Midbrain (tissue), 1 donor: ENCODE measurements at regions not wholly inside any gene's neighbourhood (a gene's known extent, or its start where the extent isn't known, plus 50 kb on each side); places are given as distances from the start of the nearest gene placed in this dataset.

ENCODE experiments used
- DNase-seq: peaks from one replicate; lab custom pipeline; 2025; lab: John Stamatoyannopoulos, UW

GRCh38 chr9:8088477-8088876, 288.9 kb upstream of the DMAC1 start:
- no peak for DNase-seq

GRCh38 chr9:8085986-8086385, 286.4 kb upstream of the DMAC1 start:
- DNase-seq = no peak

GRCh38 chr9:8078641-8079140, 279.1 kb upstream of the DMAC1 start:
- DNase-seq = no peak

GRCh38 chr9:8074713-8075286, 275.2 kb upstream of the DMAC1 start:
- no peak for DNase-seq

GRCh38 chr9:8071445-8071798, 271.8 kb upstream of the DMAC1 start:
- DNase-seq = no peak

- no peak for DNase-seq
These were observed 271.3 kb upstream of the DMAC1 start for GRCh38 chr9:8070779-8071444.

- DNase-seq = no peak
These were observed 262.9 kb upstream of the DMAC1 start for GRCh38 chr9:8062459-8062858.

- DNase-seq = no peak
These were observed 253.9 kb upstream of the DMAC1 start for GRCh38 chr9:8053501-8053900.

GRCh38 chr9:8052991-8053390, 253.4 kb upstream of the DMAC1 start:
- DNase-seq = no peak

- no peak for DNase-seq
These were observed 238.2 kb upstream of the DMAC1 start for GRCh38 chr9:8037745-8038144.

GRCh38 chr9:8036914-8037524, 237.4 kb upstream of the DMAC1 start:
- no peak for DNase-seq

- no peak for DNase-seq
These were observed 234.2 kb upstream of the DMAC1 start for GRCh38 chr9:8033794-8034193.

GRCh38 chr9:8030095-8030494, 230.5 kb upstream of the DMAC1 start:
- no peak for DNase-seq

- DNase-seq = no peak
These were observed 227.8 kb upstream of the DMAC1 start for GRCh38 chr9:8027351-8027750.

- DNase-seq = no peak
These were observed 226.0 kb upstream of the DMAC1 start for GRCh38 chr9:8025551-8025950.

- DNase-seq = no peak
These were observed 220.6 kb upstream of the DMAC1 start for GRCh38 chr9:8020186-8020585.

- no peak for DNase-seq
These were observed 220.1 kb upstream of the DMAC1 start for GRCh38 chr9:8019636-8020035.

- no peak for DNase-seq
These were observed 215.6 kb upstream of the DMAC1 start for GRCh38 chr9:8014997-8015682.

- no peak for DNase-seq
These were observed 213.4 kb upstream of the DMAC1 start for GRCh38 chr9:8012986-8013385.

- no peak for DNase-seq
These were observed 212.4 kb upstream of the DMAC1 start for GRCh38 chr9:8011974-8012373.

GRCh38 chr9:7996558-7996957, 197.0 kb upstream of the DMAC1 start:
- no peak for DNase-seq

- no peak for DNase-seq
These were observed 189.2 kb upstream of the DMAC1 start for GRCh38 chr9:7988644-7989280.

- DNase-seq = peak; percentile 49
These were observed 185.1 kb upstream of the DMAC1 start for GRCh38 chr9:7984692-7985091.
